ENCODE measurements at regions not wholly inside any gene's neighbourhood (a gene's known extent, or its start where the extent isn't known, plus 50 kb on each side); places are given as distances from the start of the nearest gene placed in this dataset.
"Not testable (repeated sequence)": the region's sequence is repeated elsewhere in the genome, so short reads cannot be mapped to it uniquely, and the experiment has no call there.

DNA sequence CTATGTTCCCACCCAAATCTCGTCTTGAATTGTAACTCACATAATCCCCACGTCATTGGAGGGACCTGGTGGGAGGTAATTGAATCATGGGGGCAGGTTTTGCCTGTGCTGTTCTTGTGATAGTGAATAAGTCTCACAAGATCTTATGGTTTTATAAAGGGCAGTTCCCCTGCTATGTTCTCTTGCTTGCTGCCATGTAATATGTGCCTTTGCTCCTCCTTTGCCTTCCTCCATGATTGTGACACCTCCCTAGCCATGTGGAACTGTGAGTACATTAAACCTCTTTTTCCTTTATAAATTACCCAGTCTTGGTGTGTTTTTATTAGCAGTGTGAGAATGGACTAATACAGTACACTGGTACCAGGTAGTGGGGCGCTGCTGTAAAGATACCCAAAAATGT, 177.6 kb upstream of the SYT10 start:
- Histone ChIP-seq H3K36me3 (ENCODE audit: control insufficient read depth in 3 of 3, insufficient read depth in 3 of 3, low read length in 3 of 3) (no peaks in the 10 kb centered on the region), H3K4me1 (ENCODE audit: control insufficient read depth in 3 of 3, insufficient read depth in 3 of 3, low read length in 3 of 3) (no peaks in the 10 kb centered on the region), H3K27me3 (ENCODE audit: control insufficient read depth in 3 of 3, insufficient read depth in 3 of 3, low read length in 3 of 3) (no peaks in the 10 kb centered on the region), H3K27ac (ENCODE audit: low read depth, low read length) (no peak overlapping the region), H3K4me3 (ENCODE audit: low read length in 3 of 3) (no peak overlapping the region), H3K9me3 (ENCODE audit: control insufficient read depth in 3 of 3, low read length in 3 of 3) (peaks cover 0 to 12% (median 0%) of the 10 kb centered on the region in 3 donors), H3K9ac (ENCODE audit: low read depth in 1 of 3, low read length in 3 of 3) (no peak overlapping the region)

DNA sequence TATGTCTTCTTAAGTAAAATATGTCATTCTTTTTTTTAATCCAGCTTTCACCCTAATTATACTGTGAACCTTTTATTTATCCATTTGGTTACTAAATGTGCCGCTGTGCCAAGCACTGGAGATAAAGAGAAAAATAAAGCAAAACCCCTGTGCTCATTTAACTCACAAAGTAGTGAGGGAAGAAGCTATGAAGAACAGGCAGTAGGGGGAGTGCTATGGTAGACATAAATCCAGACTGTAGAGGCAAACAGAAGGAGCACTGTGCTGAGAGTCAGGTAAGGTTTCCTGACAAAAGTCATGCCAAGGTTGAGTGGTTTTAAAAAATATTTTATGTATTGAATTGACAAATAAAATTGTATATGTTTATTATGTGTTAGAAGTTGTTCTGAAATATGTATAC, 188.5 kb upstream of the SYT10 start:
- Histone ChIP-seq H3K36me3 (ENCODE audit: control insufficient read depth in 3 of 3, insufficient read depth in 3 of 3, low read length in 3 of 3) (no peaks in the 10 kb centered on the region), H3K27ac (ENCODE audit: low read depth, low read length) (no peak overlapping the region), H3K4me1 (ENCODE audit: control insufficient read depth in 3 of 3, insufficient read depth in 3 of 3, low read length in 3 of 3) (no peaks in the 10 kb centered on the region), H3K9me3 (ENCODE audit: control insufficient read depth in 3 of 3, low read length in 3 of 3) (no peaks in the 10 kb centered on the region), H3K9ac (ENCODE audit: low read depth in 1 of 3, low read length in 3 of 3) (no peak overlapping the region), H3K4me3 (ENCODE audit: low read length in 3 of 3) (no peak overlapping the region), H3K27me3 (ENCODE audit: control insufficient read depth in 3 of 3, insufficient read depth in 3 of 3, low read length in 3 of 3) (no peaks in the 10 kb centered on the region)

DNA sequence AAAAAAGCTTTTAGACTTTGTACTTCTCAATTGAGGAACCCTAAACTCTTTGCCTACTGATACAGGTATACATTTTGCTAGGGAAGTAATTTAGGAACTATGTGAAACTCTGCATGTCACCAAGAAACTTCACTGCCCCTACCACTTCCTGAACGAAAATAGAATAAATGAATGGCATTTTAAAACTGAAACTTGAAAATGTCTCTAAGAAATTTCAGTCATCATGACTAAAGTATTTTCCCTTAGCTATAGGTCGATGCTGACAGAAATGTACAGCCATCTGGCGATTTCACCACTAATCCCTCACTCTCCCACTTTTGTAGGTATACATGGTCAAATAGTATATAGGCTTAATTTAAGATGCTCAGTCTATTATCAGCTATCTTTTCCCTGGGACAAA, 194.9 kb upstream of the SYT10 start:
- Histone ChIP-seq H3K9ac (ENCODE audit: low read depth in 1 of 3, low read length in 3 of 3) (no peak overlapping the region), H3K4me1 (ENCODE audit: control insufficient read depth in 3 of 3, insufficient read depth in 3 of 3, low read length in 3 of 3) (no peaks in the 10 kb centered on the region), H3K27me3 (ENCODE audit: control insufficient read depth in 3 of 3, insufficient read depth in 3 of 3, low read length in 3 of 3) (no peaks in the 10 kb centered on the region), H3K9me3 (ENCODE audit: control insufficient read depth in 3 of 3, low read length in 3 of 3) (no peaks in the 10 kb centered on the region), H3K4me3 (ENCODE audit: low read length in 3 of 3) (no peak overlapping the region), H3K36me3 (ENCODE audit: control insufficient read depth in 3 of 3, insufficient read depth in 3 of 3, low read length in 3 of 3) (no peaks in the 10 kb centered on the region), H3K27ac (ENCODE audit: low read depth, low read length) (no peak overlapping the region)

DNA sequence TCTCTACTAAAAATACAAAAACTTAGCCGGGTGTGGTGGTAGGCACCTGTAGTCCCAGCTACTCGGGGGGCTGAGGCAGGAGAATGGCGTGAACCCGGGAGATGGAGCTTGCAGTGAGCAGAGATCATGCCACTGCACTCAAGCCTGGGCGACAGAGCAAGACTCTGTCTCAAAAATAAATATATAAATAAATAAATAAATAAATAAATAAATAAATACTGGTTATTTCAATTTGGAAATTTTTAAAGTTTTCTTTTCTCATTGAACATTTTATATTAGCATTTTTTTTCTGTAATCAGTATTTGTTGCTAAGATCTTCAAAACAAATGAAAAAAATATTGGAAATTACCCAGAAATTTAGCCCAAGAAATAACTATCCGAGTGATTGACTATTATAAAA, 197.3 kb upstream of the SYT10 start:
- H3K27ac ChIP-seq (ENCODE audit: low read depth, low read length); H3K9ac ChIP-seq (ENCODE audit: low read depth in 1 of 3, low read length in 3 of 3); H3K4me3 ChIP-seq (ENCODE audit: low read length in 3 of 3); H3K36me3 ChIP-seq (ENCODE audit: control insufficient read depth in 3 of 3, insufficient read depth in 3 of 3, low read length in 3 of 3); H3K27me3 ChIP-seq (ENCODE audit: control insufficient read depth in 3 of 3, insufficient read depth in 3 of 3, low read length in 3 of 3); H3K4me1 ChIP-seq (ENCODE audit: control insufficient read depth in 3 of 3, insufficient read depth in 3 of 3, low read length in 3 of 3); H3K9me3 ChIP-seq (ENCODE audit: control insufficient read depth in 3 of 3, low read length in 3 of 3): not testable (repeated sequence)

DNA sequence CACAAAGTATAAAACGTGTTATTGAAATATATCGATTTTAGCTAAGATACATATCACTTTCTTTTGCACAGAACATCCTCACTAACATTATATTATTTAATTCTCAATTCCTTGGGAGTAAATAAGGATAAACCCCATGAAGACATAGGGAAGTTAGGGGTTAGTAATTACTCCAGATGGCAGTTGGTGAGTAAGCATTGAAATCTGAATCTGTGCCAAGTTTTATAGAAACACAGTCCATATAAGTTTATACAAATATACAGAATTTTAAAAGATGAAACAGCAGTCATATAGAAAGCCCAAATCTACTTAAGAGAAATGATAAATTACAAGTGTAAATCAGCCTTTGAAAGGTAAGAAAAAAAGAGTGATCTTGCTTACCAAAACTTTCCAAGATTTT, 200.4 kb upstream of the SYT10 start:
- no peaks in the 10 kb centered on the region for H3K36me3 ChIP-seq (ENCODE audit: control insufficient read depth in 3 of 3, insufficient read depth in 3 of 3, low read length in 3 of 3)
- H3K27ac ChIP-seq (ENCODE audit: low read depth, low read length), result no peak overlapping the region
- no peaks in the 10 kb centered on the region for H3K4me1 ChIP-seq (ENCODE audit: control insufficient read depth in 3 of 3, insufficient read depth in 3 of 3, low read length in 3 of 3)
- H3K9me3 ChIP-seq (ENCODE audit: control insufficient read depth in 3 of 3, low read length in 3 of 3), result no peaks in the 10 kb centered on the region
- H3K9ac ChIP-seq (ENCODE audit: low read depth in 1 of 3, low read length in 3 of 3), result no peak overlapping the region
- no peak overlapping the region for H3K4me3 ChIP-seq (ENCODE audit: low read length in 3 of 3)
- no peaks in the 10 kb centered on the region for H3K27me3 ChIP-seq (ENCODE audit: control insufficient read depth in 3 of 3, insufficient read depth in 3 of 3, low read length in 3 of 3)

DNA sequence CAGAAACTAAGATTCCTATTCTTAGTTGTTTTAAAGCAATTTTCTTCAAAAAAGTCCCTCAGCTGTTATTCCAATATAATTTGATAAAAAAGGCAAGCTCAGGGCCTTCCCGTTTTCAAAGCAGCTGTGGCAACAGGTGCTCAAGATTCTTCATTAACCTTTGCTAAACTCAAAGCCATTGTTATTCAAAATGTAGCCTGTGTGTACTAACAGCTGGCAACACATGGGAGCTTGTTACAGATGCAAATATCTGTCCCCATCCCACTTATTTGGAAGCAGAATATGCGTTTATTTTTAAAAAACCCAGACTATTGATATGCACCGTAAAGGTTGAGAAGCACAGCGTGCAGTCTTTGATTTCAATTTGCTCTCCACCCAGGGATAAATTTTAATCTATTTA, 210.4 kb upstream of the SYT10 start:
- Histone ChIP-seq H3K9me3 (ENCODE audit: control insufficient read depth in 3 of 3, low read length in 3 of 3) (no peaks in the 10 kb centered on the region), H3K36me3 (ENCODE audit: control insufficient read depth in 3 of 3, insufficient read depth in 3 of 3, low read length in 3 of 3) (no peaks in the 10 kb centered on the region), H3K9ac (ENCODE audit: low read depth in 1 of 3, low read length in 3 of 3) (no peak overlapping the region)

DNA sequence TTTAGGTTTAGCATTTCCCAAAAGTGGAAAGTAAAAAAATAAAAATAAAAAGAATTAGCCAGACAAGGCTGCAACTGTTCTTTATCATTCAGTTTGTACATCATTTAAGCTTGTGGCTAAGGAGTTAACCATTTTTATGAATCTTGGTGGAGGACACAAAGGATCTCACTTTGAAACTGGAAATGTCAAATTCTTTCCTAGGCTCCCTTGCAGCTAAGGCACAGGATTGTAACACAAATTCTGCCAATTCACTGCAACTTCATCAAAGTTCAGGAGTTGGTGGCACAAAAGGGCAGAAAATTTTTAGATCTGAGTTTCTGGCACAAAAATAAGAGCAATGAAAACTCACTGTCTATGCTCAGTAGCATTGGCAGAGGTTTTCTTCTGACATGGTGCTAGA, 211.2 kb upstream of the SYT10 start:
- no peak overlapping the region for H3K27ac ChIP-seq (ENCODE audit: low read depth, low read length)
- H3K4me3 ChIP-seq (ENCODE audit: low read length in 3 of 3), result no peak overlapping the region
- no peak overlapping the region for H3K9ac ChIP-seq (ENCODE audit: low read depth in 1 of 3, low read length in 3 of 3)
- no peaks in the 10 kb centered on the region for H3K9me3 ChIP-seq (ENCODE audit: control insufficient read depth in 3 of 3, low read length in 3 of 3)
- no peaks in the 10 kb centered on the region for H3K27me3 ChIP-seq (ENCODE audit: control insufficient read depth in 3 of 3, insufficient read depth in 3 of 3, low read length in 3 of 3)
- H3K36me3 ChIP-seq (ENCODE audit: control insufficient read depth in 3 of 3, insufficient read depth in 3 of 3, low read length in 3 of 3), result no peaks in the 10 kb centered on the region
- H3K4me1 ChIP-seq (ENCODE audit: control insufficient read depth in 3 of 3, insufficient read depth in 3 of 3, low read length in 3 of 3), result no peaks in the 10 kb centered on the region

More for the DNA sequence above, 210.4 kb upstream of the SYT10 start:
- Histone ChIP-seq H3K27me3 (ENCODE audit: control insufficient read depth in 3 of 3, insufficient read depth in 3 of 3, low read length in 3 of 3) (no peaks in the 10 kb centered on the region), H3K4me1 (ENCODE audit: control insufficient read depth in 3 of 3, insufficient read depth in 3 of 3, low read length in 3 of 3) (no peaks in the 10 kb centered on the region), H3K4me3 (ENCODE audit: low read length in 3 of 3) (no peak overlapping the region), H3K27ac (ENCODE audit: low read depth, low read length) (no peak overlapping the region)

DNA sequence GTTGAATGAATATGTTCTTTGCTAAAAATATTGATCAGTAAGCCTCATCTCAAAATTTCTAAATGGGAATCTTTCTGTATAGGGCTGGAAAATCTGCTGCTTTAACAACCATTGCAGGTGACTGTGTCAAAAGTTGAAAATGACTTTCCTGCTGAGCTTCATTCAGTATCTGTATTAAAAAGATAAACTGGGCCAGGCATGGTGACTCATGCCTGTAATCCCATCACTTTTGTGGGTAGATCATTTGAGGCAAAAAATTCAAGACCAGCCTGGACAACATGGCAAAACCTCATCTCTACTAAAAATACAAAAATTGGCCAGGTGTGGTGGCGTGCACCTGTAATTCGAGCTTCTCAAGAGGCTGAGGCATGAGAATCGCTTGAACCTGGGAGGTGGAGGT, 213.7 kb upstream of the SYT10 start:
- Histone ChIP-seq H3K36me3 (ENCODE audit: control insufficient read depth in 3 of 3, insufficient read depth in 3 of 3, low read length in 3 of 3) (no peaks in the 10 kb centered on the region), H3K4me3 (ENCODE audit: low read length in 3 of 3) (no peak overlapping the region)

DNA sequence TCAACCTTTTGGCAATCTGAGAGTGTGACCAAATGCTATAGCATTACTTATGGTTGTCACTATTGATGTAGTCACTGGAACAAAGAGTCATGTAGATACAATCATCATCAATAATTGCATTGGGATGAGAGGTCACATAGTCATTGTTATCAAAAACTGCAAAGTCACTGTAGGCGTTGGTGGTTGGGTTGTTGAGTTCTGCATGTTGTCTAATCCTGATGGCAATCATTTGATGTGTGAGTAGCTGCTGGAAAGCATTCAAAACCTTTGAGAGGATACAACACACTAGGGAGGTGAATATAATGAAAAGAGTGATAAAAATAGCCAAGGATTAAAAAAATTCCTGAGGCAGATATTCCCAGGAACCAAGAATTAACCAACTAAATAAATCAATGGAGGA, 214.7 kb upstream of the SYT10 start:
- Histone ChIP-seq H3K27ac (ENCODE audit: low read depth, low read length) (no peak overlapping the region), H3K9ac (ENCODE audit: low read depth in 1 of 3, low read length in 3 of 3) (no peak overlapping the region), H3K4me3 (ENCODE audit: low read length in 3 of 3) (no peak overlapping the region), H3K4me1 (ENCODE audit: control insufficient read depth in 3 of 3, insufficient read depth in 3 of 3, low read length in 3 of 3) (no peaks in the 10 kb centered on the region), H3K36me3 (ENCODE audit: control insufficient read depth in 3 of 3, insufficient read depth in 3 of 3, low read length in 3 of 3) (no peaks in the 10 kb centered on the region), H3K27me3 (ENCODE audit: control insufficient read depth in 3 of 3, insufficient read depth in 3 of 3, low read length in 3 of 3) (no peaks in the 10 kb centered on the region), H3K9me3 (ENCODE audit: control insufficient read depth in 3 of 3, low read length in 3 of 3) (no peaks in the 10 kb centered on the region)

More for the DNA sequence above, 213.7 kb upstream of the SYT10 start:
- Histone ChIP-seq H3K9ac (ENCODE audit: low read depth in 1 of 3, low read length in 3 of 3) (no peak overlapping the region), H3K27me3 (ENCODE audit: control insufficient read depth in 3 of 3, insufficient read depth in 3 of 3, low read length in 3 of 3) (no peaks in the 10 kb centered on the region), H3K27ac (ENCODE audit: low read depth, low read length) (no peak overlapping the region), H3K4me1 (ENCODE audit: control insufficient read depth in 3 of 3, insufficient read depth in 3 of 3, low read length in 3 of 3) (no peaks in the 10 kb centered on the region), H3K9me3 (ENCODE audit: control insufficient read depth in 3 of 3, low read length in 3 of 3) (no peaks in the 10 kb centered on the region)

DNA sequence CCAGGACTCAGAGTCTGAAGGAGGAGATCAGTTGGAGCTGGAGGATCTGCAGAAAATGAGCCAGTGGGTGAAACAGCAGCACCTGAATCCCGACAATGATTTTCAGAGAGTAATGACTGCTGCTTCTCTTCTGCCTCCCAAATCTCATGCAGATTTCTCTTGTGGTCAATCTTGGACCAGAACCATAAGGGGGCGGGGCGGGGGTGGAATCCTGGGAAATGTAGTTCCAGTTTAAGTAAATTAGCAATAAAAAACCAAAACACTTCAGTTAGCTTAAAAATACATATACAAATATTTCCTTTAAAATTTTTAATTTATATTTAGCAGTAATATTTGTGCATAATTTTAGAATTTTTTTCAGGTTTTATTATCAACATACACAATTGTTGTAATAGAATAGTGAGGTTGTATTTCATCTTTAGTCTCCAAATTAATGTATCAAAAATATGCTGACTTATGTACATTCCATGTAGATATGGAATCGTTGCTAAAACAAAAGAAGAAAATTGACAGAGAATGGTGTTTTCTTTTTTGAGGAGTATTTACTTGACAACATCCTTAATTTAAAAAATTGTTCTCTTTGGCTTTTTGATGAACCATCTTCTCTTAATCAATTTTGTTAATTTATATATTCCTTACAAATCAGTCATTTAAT, 223.5 kb upstream of the SYT10 start:
- H3K9ac ChIP-seq (ENCODE audit: low read depth in 1 of 3, low read length in 3 of 3), result no peak overlapping the region

DNA sequence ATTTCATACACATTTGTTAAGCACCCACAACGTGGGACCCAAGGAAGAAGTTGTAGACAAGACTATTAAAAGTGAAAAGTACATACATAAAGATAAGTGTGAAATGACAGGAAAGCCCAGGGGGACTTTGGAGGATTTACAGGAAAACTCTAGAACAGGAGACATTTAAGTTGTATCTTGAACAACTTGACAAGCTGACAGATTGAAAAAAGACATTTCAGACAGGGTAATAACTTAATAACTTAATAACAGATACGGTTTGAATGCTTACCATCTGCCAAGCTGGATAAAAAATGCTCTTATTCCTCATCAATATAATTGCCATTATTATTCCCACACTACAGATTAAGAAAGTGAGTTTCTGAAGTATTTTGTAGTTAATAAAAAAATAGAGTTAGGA, 229.7 kb upstream of the SYT10 start:
- Histone ChIP-seq H3K9ac (ENCODE audit: low read depth in 1 of 3, low read length in 3 of 3) (no peak overlapping the region), H3K27ac (ENCODE audit: low read depth, low read length) (no peak overlapping the region), H3K9me3 (ENCODE audit: control insufficient read depth in 3 of 3, low read length in 3 of 3) (no peaks in the 10 kb centered on the region), H3K27me3 (ENCODE audit: control insufficient read depth in 3 of 3, insufficient read depth in 3 of 3, low read length in 3 of 3) (no peaks in the 10 kb centered on the region), H3K4me3 (ENCODE audit: low read length in 3 of 3) (no peak overlapping the region), H3K4me1 (ENCODE audit: control insufficient read depth in 3 of 3, insufficient read depth in 3 of 3, low read length in 3 of 3) (no peaks in the 10 kb centered on the region), H3K36me3 (ENCODE audit: control insufficient read depth in 3 of 3, insufficient read depth in 3 of 3, low read length in 3 of 3) (no peaks in the 10 kb centered on the region)

More for the DNA sequence above, 223.5 kb upstream of the SYT10 start:
- Histone ChIP-seq H3K27ac (ENCODE audit: low read depth, low read length) (no peak overlapping the region), H3K27me3 (ENCODE audit: control insufficient read depth in 3 of 3, insufficient read depth in 3 of 3, low read length in 3 of 3) (no peaks in the 10 kb centered on the region), H3K9me3 (ENCODE audit: control insufficient read depth in 3 of 3, low read length in 3 of 3) (no peaks in the 10 kb centered on the region), H3K36me3 (ENCODE audit: control insufficient read depth in 3 of 3, insufficient read depth in 3 of 3, low read length in 3 of 3) (no peaks in the 10 kb centered on the region), H3K4me1 (ENCODE audit: control insufficient read depth in 3 of 3, insufficient read depth in 3 of 3, low read length in 3 of 3) (no peaks in the 10 kb centered on the region), H3K4me3 (ENCODE audit: low read length in 3 of 3) (no peak overlapping the region)
